ENCODE measurements at regions not wholly inside any gene's neighbourhood (a gene's known extent, or its start where the extent isn't known, plus 50 kb on each side); places are given as distances from the start of the nearest gene placed in this dataset.

DNA sequence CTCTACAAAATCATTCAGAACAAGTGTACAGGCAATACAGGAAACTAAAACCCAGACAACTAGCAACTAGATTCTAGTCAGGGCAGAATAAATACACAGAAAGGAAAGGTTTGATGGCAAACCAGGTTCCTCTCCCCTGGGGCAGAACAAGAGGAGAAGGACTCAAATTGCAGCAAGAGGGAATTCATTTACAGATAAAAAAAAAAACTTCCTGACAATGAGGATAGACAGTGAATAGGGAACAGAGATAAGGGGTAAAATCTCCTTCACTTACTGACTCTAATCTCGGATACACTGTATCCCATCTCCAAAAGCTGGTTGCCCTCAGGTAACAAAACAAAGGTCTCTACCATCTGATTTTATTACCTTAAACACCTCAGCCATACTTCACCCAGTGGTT is 244.0 kb downstream of the SEC61B start:
- no peak for TF ChIP-seq CTCF (IDR thresholded peaks at IDR 0.05)
- no peak for TF ChIP-seq EP300 (IDR thresholded peaks at IDR 0.05)
- TF ChIP-seq POLR2A (IDR thresholded peaks at IDR 0.05) = no peak
- no peak for TF ChIP-seq POLR2AphosphoS5 (IDR thresholded peaks at IDR 0.05)
